ENCODE measurements at regions not wholly inside any gene's neighbourhood (a gene's known extent, or its start where the extent isn't known, plus 50 kb on each side); places are given as distances from the start of the nearest gene placed in this dataset.

DNA sequence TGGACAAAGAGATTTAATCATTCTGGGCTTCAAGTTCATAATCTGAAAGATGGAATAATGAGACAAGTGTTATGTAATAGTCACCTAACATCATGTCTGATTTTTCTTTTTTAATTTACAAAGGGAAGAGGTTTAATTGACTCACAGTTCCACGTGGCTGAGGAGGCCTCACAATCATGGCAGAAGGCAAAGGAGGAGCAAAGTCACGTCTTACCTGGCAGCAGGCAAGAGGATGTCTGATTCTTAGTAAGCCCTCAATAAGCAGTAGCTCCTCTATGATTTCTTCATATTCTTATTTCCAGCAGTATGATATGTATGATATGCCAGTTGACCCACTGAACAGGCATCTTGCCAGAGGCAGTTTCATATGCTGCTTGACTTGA, 152.7 kb downstream of the S1PR1 start:
- no peak for DNase-seq (ENCODE audit: low read depth in 2 of 2)
- TF ChIP-seq, protein P1, sequence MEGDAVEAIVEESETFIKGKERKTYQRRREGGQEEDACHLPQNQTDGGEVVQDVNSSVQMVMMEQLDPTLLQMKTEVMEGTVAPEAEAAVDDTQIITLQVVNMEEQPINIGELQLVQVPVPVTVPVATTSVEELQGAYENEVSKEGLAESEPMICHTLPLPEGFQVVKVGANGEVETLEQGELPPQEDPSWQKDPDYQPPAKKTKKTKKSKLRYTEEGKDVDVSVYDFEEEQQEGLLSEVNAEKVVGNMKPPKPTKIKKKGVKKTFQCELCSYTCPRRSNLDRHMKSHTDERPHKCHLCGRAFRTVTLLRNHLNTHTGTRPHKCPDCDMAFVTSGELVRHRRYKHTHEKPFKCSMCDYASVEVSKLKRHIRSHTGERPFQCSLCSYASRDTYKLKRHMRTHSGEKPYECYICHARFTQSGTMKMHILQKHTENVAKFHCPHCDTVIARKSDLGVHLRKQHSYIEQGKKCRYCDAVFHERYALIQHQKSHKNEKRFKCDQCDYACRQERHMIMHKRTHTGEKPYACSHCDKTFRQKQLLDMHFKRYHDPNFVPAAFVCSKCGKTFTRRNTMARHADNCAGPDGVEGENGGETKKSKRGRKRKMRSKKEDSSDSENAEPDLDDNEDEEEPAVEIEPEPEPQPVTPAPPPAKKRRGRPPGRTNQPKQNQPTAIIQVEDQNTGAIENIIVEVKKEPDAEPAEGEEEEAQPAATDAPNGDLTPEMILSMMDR (IDR thresholded peaks at IDR 0.05; ENCODE audit: low read depth, low read length): no peak

DNA sequence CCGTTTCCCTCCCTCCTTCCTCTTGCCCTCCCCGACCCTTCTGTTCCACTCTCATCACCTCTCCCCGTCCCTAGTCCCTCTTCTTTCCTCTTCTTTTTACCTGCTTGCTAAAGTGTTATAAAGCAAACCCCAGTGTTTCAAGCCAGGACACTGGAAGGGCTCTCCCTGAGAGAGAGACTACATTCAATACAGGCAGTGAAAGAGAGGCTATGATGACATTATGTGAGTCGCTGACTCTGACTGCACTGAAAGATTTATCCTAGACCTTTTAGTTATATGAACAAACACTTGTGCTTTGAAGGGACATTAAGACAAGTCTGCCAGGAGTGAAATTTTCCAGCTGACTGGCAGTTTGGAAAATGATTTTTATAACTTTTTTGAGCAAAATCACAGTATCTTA, 155.7 kb downstream of the S1PR1 start:
- TF ChIP-seq, protein P1 (IDR thresholded peaks at IDR 0.05; ENCODE audit: low read depth, low read length): no peak
- H3K4me3 ChIP-seq (replicated peaks in 1 of 2; ENCODE audit: low read depth in 2 of 2, low read length in 2 of 2): no peak overlapping the region
- DNase-seq (ENCODE audit: low read depth in 2 of 2): no peak

More for the DNA sequence above, 152.7 kb downstream of the S1PR1 start:
- H3K4me3 ChIP-seq (replicated peaks in 1 of 2; ENCODE audit: low read depth in 2 of 2, low read length in 2 of 2): no peak overlapping the region

DNA sequence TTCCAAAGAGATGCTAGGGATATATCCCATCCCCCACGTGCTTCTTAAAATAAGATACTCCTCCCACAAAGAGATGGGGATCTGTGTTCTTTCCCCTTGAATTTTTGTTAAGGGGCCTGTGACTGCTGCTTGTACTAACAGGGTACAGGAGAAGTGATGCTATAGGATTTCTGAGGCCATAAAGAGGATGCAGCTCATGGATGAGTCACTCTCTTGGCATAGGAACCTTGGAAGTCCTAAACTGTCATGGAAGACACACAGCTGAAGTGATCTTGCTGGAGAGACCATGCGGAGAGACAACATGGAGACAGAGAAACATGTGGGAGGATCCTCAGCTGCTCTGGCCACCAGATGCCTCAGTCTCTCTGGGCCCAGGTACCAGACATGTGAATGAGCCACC, 157.2 kb downstream of the S1PR1 start:
- DNase-seq (ENCODE audit: low read depth in 2 of 2): peak in 1 of 2 donors; percentile 13
- no peak overlapping the region for H3K4me3 ChIP-seq (replicated peaks in 1 of 2; ENCODE audit: low read depth in 2 of 2, low read length in 2 of 2)
- TF ChIP-seq, protein P1 (IDR thresholded peaks at IDR 0.05; ENCODE audit: low read depth, low read length): no peak

DNA sequence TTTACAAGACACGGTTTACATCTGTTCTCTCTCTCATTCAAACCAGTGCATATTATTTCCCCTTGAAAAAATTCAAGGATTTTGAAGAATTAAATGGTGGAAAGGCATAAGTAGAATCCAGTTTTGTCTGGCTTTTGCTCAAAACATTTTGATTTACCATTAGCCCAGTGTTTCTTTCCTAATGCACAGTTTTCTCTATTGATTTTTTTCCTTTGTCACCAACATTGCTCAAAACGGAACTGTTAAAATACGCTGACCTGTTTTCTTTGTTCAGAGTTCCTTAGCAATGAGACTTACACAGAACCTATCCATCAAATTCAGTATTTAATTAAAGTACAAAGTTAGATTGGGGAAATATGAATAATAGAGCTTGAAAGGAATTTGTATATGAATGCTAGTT, 162.4 kb downstream of the S1PR1 start:
- H3K4me3 ChIP-seq (replicated peaks in 1 of 2; ENCODE audit: low read depth in 2 of 2, low read length in 2 of 2): no peak overlapping the region
- no peak for DNase-seq (ENCODE audit: low read depth in 2 of 2)
- TF ChIP-seq, protein P1 (IDR thresholded peaks at IDR 0.05; ENCODE audit: low read depth, low read length): no peak

DNA sequence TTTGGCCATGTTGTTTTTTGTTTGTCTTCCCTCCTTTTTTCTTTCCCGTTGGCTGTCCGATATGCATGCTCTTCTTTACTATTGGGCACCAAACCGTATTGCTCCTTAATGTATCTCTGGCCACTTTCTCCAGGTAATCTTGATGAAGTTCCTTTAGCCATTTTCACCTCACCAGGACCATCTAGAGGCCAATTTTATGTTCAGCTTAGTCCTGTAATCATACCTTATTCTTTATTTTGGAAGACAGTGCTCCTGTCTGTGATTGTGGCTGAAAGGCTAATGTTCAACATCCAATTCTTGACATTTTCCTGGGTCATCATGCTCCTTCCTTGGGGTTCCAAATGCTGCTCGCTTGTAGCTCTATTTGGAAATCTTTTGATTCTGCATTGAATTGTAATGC, 169.5 kb downstream of the S1PR1 start:
- no peak overlapping the region for H3K4me3 ChIP-seq (replicated peaks in 1 of 2; ENCODE audit: low read depth in 2 of 2, low read length in 2 of 2)
- DNase-seq (ENCODE audit: low read depth in 2 of 2): no peak
- TF ChIP-seq, protein P1 (IDR thresholded peaks at IDR 0.05; ENCODE audit: low read depth, low read length): no peak

DNA sequence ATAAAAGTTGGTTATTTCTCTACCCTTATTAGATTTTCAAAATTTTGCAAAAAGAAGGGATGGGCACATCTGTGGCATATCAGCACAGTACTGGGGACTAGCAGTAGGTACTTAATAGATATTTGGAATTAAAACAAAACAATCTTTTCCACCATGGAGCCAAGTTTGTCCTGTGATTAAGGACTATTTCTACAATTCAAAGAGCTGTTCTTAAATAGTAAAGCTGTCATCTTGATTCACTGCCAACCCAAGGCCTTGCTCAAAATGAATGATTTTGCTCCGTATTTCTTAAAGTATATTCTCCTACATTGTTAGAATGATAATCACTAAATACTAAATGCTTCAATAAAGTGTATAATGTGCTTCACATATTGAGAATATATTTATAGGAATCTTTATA, 169.9 kb downstream of the S1PR1 start:
- DNase-seq (ENCODE audit: low read depth in 2 of 2): no peak
- TF ChIP-seq, protein P1 (IDR thresholded peaks at IDR 0.05; ENCODE audit: low read depth, low read length): no peak
- H3K4me3 ChIP-seq (replicated peaks in 1 of 2; ENCODE audit: low read depth in 2 of 2, low read length in 2 of 2): no peak overlapping the region

DNA sequence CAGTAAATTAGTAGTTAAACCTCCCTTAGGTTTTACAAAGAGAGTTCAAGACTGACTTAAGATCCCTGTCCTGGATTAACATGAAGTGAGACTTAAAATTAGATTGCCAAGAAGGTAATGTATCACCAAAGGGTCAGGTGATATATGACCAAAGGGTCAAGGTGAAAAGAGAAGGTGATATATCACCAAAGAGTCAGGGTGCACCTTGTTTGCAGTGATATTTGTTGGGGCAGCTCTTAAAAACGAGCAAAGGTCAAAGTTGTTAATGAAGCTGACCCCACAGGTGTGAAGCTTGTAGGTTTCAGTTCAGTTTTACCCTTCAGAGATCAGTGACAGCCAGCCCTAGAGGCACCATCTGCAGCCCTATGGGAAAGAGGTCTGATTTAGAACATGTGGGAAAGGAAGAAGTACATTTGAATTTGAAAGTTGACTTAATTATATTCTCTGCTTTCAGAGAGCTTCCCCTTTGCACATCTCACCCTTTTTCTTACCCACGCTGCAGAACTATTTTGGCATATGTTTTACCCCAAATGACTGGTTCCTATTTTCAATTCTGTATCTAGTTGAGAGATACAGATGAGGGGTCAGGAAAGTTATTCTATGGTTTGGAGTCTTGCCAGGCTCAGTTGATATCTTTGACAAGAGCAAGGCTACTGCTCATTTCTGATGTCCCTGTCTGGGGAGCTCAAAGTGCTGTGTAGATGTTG, 170.8 kb downstream of the S1PR1 start:
- H3K4me3 ChIP-seq (replicated peaks in 1 of 2; ENCODE audit: low read depth in 2 of 2, low read length in 2 of 2): no peak overlapping the region
- DNase-seq (ENCODE audit: low read depth in 2 of 2): no peak
- TF ChIP-seq, protein P1 (IDR thresholded peaks at IDR 0.05; ENCODE audit: low read depth, low read length): no peak

Data from cardiac fibroblast (primary cell).